SK-N-SH treated with all-trans-retinoic acid at 6 μM for 48 hours (cell line): ENCODE measurements at regions not wholly inside any gene's neighbourhood (a gene's known extent, or its start where the extent isn't known, plus 50 kb on each side); places are given as distances from the start of the nearest gene placed in this dataset.

Experiments used
- BACH2 ChIP-seq: fragments of 250-450 bp; sonication (Bioruptor Pico); IDR thresholded peaks from 2 replicates; pipeline ENCODE4 v1.9.0; 2021; ENCODE audit warnings: mild to moderate bottlenecking, borderline replicate concordance
- PATZ1 ChIP-seq: fragments of 250-450 bp; sonication (Bioruptor Pico); IDR thresholded peaks from 2 replicates; pipeline ENCODE4 v1.8.0; 2020; ENCODE audit warnings: mild to moderate bottlenecking, moderate library complexity, borderline replicate concordance
- RARB ChIP-seq: fragments of 250-450 bp; sonication (Bioruptor Pico); IDR thresholded peaks from 2 replicates; pipeline ENCODE4 v1.8.0; 2021; ENCODE audit warnings: mild to moderate bottlenecking, moderate library complexity
- TCF4 ChIP-seq: fragments of 250-450 bp; sonication (Bioruptor Pico); IDR thresholded peaks from 2 replicates; pipeline ENCODE4 v1.8.0; 2021; ENCODE audit warnings: mild to moderate bottlenecking, moderate library complexity, borderline replicate concordance
- ZFP3 ChIP-seq: fragments of 250-450 bp; sonication (Bioruptor Pico); IDR thresholded peaks from 2 replicates; pipeline ENCODE4 v1.5.0; 2020; ENCODE audit warnings: mild to moderate bottlenecking, moderate library complexity
- ZNF565 ChIP-seq: fragments of 450-650 bp; formaldehyde crosslinking; conservative IDR thresholded peaks from 2 replicates; pipeline ENCODE4 v1.5.0; 2020; ENCODE audit warnings: low read depth, mild to moderate bottlenecking, moderate library complexity
- TF ChIP-seq, protein P1 (sequence below): fragments of 250-450 bp; sonication (Bioruptor Pico); IDR thresholded peaks from 2 replicates; pipeline ENCODE4 v1.5.1; 2021; ENCODE audit warnings: mild to moderate bottlenecking, moderate library complexity

DNA sequence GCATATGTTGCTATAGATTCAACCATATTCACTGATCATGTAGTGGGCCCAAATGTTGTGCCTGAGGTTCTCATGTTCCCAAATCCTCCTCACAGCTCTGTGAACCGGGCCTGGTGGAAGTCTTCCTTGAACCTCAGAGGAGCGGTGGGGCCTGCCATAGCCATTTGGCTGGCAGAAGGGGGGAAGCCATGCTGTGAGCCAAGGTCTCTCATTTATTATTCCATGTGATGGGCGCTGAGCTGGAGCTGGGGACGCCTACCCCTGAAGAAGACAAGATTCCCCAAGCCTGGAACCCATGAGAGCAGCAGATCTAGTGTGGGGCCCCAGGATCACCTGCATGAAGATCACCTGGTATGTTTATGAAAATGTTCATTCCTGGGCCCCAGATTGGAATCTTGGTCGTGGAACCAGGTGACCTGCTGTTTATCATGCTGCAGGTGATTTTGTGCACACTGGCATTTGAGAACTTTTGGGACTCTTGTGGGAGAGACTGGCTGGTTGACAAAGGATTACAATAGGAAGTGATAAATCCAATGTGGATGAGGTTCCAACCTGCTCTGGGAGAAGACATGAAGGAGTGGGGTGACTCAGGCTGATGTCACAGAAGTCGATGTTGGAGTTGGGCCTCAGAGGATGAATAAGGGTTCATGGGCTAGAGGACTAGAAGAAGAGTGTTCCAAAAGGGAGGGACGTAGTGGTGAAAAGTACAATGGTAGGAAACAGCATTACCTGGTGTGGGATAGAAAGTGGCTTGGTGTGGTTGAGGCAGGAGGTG, 102.1 kb downstream of the ASB7 start:
- no peak for TF ChIP-seq RARB
- TF ChIP-seq, protein P1, sequence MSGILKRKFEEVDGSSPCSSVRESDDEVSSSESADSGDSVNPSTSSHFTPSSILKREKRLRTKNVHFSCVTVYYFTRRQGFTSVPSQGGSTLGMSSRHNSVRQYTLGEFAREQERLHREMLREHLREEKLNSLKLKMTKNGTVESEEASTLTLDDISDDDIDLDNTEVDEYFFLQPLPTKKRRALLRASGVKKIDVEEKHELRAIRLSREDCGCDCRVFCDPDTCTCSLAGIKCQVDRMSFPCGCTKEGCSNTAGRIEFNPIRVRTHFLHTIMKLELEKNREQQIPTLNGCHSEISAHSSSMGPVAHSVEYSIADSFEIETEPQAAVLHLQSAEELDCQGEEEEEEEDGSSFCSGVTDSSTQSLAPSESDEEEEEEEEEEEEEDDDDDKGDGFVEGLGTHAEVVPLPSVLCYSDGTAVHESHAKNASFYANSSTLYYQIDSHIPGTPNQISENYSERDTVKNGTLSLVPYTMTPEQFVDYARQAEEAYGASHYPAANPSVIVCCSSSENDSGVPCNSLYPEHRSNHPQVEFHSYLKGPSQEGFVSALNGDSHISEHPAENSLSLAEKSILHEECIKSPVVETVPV (CRISPR knock-in tag): no peak
- TF ChIP-seq ZNF565 (CRISPR knock-in tag): no peak
- no peak for TF ChIP-seq TCF4
- TF ChIP-seq PATZ1: no peak
- TF ChIP-seq ZFP3: no peak
- TF ChIP-seq BACH2 (CRISPR knock-in tag): no peak
